BJ (cell line): ENCODE measurements at regions not wholly inside any gene's neighbourhood (a gene's known extent, or its start where the extent isn't known, plus 50 kb on each side); places are given as distances from the start of the nearest gene placed in this dataset.

Source experiments
- CTCF ChIA-PET: fragments of 350-600 bp; formaldehyde crosslinking; extraction: SDS; loops from one replicate; lab custom pipeline; 2021; ENCODE audit warnings: antibody characterized with exemption, inconsistent platforms; lab: Yijun Ruan, JAX
- POLR2A ChIA-PET: fragments of 300-600 bp; sonication (Branson Sonifier 250); formaldehyde crosslinking; extraction: SDS; loops from one replicate; lab custom pipeline; 2021; ENCODE audit warnings: antibody characterized with exemption; lab: Charles Lee
- DNase-seq: peaks from one replicate; pipeline ENCODE4 v3.0.0-alpha.2; 2011; ENCODE audit warnings: low read depth
- H3K27me3 ChIP-seq: 2 replicates; pipeline ENCODE4 v1.6.0; 2011; ENCODE audit warnings: low read length; ENCODE audit not compliant: control insufficient read depth, insufficient read depth
- H3K36me3 ChIP-seq: 2 replicates; pipeline ENCODE4 v1.5.1; 2011; ENCODE audit warnings: low read length; ENCODE audit not compliant: control insufficient read depth, insufficient read depth
- H3K4me3 ChIP-seq: 2 replicates; pipeline ENCODE4 v1.5.1; 2011; ENCODE audit warnings: low read depth, mild to moderate bottlenecking, control low read depth, low read length
- CTCF ChIP-seq: IDR thresholded peaks from 2 replicates; pipeline ENCODE4 v1.5.1; 2011; ENCODE audit warnings: low read depth, mild to moderate bottlenecking, control low read depth, inconsistent platforms, low read length, moderate library complexity; ENCODE audit not compliant: insufficient read depth

GRCh38 chr15:53068636-53069035 is 278.5 kb upstream of the ONECUT1 start:
- POLR2A ChIA-PET: no interaction called here
- H3K36me3 ChIP-seq: no peaks in the 10 kb centered on the region
- no peak for DNase-seq
- CTCF ChIA-PET: no interaction called here
- no peaks in the 10 kb centered on the region for H3K27me3 ChIP-seq
- TF ChIP-seq CTCF: no peak
- no peak overlapping the region for H3K4me3 ChIP-seq

DNA sequence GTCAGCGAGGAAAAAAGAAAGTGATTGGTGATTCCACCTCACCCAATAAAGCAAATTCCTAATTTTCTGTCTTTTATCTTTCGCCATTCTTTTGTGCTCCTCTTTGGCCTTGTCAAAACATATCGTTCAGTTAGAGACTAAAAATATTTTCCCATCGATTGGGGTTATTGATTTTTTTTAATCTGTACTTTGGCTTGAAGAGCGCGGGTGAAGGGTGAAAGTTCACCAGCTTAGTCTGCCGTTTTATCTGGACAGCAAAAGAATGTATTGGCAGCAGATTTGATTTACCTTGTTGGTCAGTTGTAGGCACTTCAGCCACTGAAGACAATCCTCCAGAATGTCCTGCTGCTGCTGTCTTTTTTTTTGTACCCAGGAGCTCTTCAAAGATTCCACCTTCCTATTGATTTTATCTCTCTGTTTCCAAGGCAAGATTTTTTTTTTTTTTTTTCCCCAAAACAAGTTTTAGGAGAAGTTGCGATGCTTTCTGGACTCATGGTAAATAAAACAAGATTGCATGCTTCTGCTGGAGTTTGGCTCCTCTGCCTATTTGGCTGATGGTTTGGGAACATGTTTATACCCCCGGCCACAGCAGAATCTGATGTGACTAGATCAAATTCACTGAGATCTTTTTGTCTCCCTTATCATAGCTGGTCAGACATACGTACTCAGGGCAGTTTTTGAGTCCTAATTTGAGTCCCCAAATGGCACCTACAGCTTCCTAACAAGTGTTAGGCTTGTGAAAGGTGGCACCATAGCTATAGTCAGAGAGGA is 269.3 kb upstream of the ONECUT1 start:
- CTCF ChIA-PET: interaction anchor here (0.6 kb wide), 1 partner anchor 424 kb away, joined by 3 read pairs; no protein-coding TSS in a partner anchor
- H3K4me3 ChIP-seq: no peak overlapping the region
- no peaks in the 10 kb centered on the region for H3K36me3 ChIP-seq
- POLR2A ChIA-PET: no interaction called here
- DNase-seq: no peak
- no peaks in the 10 kb centered on the region for H3K27me3 ChIP-seq
- TF ChIP-seq CTCF: no peak

DNA sequence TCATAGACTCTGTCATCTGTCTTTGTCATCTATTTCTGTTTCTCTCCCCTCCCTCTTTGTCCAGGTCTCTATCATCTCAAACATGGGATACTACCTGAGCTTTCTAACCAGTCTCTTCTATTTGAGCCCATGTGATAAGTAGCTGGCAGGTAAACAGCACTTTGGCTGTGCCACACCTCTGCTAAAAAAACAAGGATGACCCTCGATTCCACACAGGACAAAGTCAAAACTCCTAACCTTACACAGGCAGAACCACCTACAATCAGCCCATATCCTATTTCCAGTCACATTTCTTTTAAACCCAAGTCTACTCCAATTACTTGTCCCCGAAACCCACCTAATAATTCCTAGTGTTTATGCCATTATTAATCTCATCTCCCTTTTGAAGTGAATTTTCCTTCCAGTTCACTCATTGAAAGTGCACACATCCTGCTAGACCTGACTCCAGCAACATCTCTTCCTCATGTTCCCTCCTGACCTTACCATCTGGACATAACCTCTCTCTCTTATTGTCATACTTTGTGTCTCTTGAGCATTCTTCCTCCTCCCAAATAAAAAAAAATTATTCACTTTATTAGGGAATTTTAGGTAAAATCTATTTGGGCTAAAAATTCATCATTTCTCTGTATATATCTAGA is 256.1 kb upstream of the ONECUT1 start:
- Histone ChIP-seq H3K36me3 (no peaks in the 10 kb centered on the region), H3K27me3 (no peaks in the 10 kb centered on the region), H3K4me3 (no peak overlapping the region)
- CTCF ChIA-PET: no interaction called here
- DNase-seq: no peak
- POLR2A ChIA-PET: no interaction called here
- TF ChIP-seq CTCF: no peak

DNA sequence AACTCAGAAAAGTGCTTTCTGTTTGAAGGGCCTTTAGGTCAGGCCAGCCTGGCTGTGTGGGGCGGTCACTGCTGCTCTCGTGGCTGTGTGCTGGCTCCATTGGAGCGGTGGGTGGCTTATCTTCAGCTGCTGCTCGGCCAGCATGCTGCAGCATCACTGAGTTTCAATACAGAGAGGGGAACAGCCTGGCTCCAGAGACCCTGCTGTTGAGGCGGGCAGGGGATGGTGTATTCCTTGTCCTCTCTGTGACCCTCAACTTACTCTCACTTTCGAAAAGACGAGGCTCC is 248.5 kb upstream of the ONECUT1 start:
- ChIA-PET POLR2A (no interaction called here), CTCF (no interaction called here)
- no peak for DNase-seq
- Histone ChIP-seq H3K4me3 (no peak overlapping the region), H3K27me3 (no peaks in the 10 kb centered on the region), H3K36me3 (no peaks in the 10 kb centered on the region)
- no peak for TF ChIP-seq CTCF

GRCh38 chr15:53037904-53038654 is 247.9 kb upstream of the ONECUT1 start:
- H3K36me3 ChIP-seq: no peaks in the 10 kb centered on the region
- H3K27me3 ChIP-seq: no peaks in the 10 kb centered on the region
- DNase-seq: no peak
- TF ChIP-seq CTCF: no peak
- POLR2A ChIA-PET: no interaction called here
- CTCF ChIA-PET: no interaction called here
- H3K4me3 ChIP-seq: no peak overlapping the region
